HG03439 (cell line): ENCODE measurements at regions not wholly inside any gene's neighbourhood (a gene's known extent, or its start where the extent isn't known, plus 50 kb on each side); places are given as distances from the start of the nearest gene placed in this dataset.
"Not testable (repeated sequence)": the region's sequence is repeated elsewhere in the genome, so short reads cannot be mapped to it uniquely, and the experiment has no call there.

Experiments
- ATAC-seq: cut with Tn5 transposase; IDR thresholded peaks from one replicate; pipeline ENCODE4 v1.9.1; 2021; ENCODE audit warnings: mild to moderate bottlenecking, moderate library complexity; ENCODE audit not compliant: unreplicated experiment

DNA sequence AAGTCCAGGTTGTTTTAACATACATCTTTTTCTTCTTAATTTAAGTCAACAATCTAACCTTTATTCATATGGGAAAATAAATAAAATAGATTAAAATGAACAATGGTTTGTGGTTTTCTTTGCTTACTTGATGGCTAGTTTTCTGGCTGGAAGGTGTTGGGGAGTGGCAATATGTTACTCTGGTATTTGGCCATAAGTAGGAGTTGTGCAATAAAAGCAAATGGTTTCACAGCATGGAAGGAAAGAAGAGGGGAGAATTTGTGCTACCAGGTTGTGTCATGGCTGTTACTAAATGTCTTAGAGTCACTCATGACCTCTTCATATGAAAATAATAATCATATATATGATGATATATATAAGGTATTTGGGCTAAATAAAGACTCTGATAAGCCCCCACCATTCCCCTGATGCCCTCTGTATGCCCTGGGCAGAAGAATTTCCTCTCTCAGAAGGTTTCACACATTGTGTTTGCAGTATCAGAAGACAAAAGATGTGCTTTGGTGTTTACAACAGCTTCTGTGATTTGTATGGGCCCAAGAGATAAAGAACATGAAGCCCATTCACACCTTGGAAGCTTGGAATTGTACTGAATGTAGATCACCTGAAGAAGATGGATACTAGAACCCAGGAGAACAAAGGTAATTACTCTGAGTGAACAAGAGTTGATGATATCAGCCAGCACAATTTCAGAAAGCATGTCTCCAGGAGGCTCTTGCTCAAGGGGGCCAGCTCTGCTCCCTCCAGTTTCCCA lies 160.9 kb downstream of the ALG10B start:
- ATAC-seq = no peak

DNA sequence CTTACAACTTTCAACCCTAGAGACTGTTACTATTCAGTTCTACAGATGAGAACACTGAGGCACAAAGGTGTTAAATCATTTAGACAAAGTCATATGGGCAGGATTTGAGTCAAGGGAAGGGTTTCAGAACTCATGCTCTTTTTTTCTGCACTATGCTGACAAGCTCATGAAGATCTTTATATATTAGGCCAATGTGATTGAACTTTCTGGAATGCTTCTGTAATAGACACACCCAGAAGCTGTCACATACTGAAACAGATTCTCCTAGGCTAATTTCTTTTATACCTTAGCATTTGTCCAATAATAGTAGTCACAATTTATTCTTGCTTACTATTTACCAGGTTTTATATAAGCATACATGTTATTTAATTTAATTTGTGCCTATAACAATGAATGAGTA lies 164.0 kb downstream of the ALG10B start:
- ATAC-seq = no peak

DNA sequence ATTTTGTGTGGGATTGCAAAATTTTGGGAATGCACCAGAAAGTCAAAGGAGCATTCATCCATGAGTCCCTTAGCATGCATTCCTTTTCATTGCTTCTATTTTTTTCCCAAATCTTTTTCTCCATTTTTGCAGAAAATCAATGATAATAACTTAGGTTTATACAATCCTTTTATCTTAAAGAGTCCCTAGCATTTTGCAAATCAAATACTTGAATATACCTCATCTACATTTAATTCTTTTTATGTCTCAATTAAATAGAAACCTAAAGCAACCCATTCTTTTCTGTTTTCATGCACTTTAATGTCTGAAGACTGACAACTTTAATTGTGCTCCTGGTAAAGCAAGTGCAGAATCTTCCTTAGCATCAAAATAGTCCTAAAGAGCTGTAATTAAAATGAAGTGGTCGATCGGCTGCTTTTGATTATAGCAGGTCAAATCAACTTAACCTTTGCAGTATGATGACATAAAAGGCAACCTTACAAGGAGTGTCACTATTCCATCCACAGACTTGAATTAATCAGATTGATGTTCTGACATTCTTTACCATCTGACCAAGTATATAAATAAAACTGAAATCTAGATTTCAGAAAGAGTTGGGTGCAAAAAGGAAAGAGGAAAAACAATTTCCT lies 168.4 kb downstream of the ALG10B start:
- no peak for ATAC-seq

DNA sequence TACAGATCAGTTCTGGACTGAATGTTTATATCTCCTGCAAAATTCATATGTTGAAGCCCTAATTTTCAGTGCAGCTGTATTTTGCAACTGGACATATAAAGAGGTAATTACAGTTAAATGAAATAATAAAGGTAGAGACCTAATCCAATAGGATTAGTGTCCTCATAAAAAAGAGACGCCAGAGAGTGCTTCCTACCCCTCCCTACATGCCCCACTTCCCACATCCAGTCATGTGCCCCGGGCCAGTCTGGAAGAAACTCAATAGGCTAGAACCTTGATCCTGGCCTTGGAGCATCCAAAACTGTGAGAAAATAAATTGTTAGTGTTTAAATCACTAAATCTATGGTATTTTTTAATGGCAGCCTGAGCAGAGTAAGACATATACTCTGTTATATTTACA lies 172.3 kb downstream of the ALG10B start:
- ATAC-seq = no peak

DNA sequence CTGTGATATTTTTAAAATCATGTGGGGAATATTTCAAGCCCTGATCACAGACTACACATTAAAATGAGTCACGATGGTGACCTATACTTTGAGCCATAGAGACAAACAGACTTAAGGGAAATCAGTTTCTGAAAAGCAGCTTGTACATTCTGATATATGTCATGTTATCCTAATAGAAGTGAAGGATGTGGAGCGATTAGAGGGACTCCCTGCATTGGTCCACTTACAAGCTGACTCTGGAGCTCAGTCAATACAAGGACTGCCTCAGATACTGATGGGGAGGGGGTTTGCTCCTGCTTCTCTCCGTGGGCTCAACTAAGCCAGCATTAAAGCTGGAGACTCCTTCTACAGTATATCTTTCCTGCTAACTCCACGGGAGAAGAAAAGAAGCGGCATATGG lies 173.5 kb downstream of the ALG10B start:
- ATAC-seq = no peak

DNA sequence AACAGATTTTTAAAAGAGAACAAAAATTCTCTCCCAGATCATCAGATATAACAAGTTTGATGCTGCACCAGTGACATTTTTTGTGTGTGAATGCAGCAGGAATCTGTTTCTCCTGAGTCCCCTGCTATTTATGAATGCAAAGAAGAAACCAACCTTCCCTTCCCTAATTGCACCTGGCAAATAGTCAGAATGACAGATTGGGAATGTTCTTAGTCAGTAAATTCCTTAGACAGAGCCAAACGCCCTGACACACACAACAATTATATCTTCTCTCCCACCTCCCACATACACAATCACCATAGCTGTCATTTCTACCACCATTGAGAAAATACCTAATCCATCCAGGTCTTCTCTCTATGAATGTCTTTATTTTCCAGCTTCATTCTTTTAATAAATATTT lies 174.4 kb downstream of the ALG10B start:
- no peak for ATAC-seq

DNA sequence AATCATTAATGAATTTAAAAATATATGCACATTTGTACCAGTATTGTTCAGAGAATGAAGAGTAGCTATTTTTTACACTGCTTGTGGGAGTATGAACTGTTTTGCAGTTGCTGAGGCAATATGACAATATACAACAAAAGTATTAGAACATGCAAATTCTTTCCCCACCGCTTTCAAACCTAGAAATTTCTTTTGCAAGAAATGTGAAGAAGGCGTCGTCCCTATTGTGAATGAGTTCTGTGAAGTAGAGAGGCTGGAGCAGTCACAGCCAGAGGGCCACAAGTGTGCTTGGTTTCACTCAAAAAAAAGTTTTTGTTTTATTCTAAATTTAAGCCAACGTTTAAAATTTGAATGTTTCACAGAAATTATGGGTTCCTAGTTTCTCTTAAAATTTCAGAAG lies 184.9 kb downstream of the ALG10B start:
- no peak for ATAC-seq

DNA sequence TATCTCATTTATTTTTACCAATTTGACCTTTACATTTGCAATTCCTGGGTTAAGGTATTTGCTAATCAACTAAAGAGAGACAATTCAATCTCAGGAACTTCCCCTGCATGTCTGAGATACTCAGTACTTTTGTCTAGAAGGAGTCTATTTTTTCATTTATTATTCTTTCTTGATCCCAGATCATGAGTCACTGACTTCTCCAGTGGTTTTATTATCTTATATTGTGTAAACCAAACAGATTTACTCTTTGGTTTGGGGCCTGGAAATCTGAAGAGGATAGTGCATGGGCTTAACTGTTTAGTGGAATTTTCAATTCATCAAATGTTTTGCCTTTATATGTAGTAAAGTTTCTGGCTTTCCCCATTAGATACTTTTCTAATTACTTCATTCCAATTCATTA lies 185.4 kb downstream of the ALG10B start:
- no peak for ATAC-seq

DNA sequence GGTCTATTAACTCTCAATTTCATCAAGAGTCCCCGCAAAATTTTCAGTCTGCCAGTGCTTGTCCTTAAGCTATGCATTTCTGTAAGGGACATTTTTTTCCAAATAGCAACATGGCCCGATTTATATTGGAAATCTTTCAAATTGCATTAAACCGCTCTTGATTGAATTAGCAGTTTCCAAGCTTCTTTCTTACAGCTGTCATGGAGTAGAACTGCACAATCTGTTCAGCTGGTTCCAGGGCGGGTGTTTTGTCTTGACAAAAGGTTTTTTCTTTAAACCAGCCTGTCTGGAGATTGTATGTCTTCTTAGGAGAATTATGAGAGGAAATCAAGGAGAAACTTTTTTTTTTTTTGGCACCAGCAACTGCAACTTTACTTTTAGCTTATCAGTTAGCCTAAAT lies 185.8 kb downstream of the ALG10B start:
- ATAC-seq = no peak

DNA sequence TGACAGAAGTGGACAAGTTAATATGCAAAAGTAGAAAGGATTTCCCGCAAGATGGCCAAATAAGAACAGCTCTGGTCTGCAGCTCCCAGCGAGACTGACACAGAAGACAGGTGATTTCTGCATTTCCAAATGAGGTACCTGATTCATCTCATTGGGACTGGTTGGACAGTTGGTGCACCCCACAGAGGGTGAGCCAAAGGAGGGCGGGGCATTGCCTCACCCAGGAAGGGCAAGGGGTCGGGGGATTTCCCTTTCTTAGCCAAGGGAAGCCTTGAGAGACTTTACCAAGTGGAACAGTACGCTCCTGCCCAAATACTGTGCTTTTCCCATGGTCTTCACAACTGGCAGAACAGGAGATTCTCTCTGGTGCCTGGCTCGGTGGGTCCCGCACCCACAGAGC lies 191.3 kb downstream of the ALG10B start:
- no peak for ATAC-seq

DNA sequence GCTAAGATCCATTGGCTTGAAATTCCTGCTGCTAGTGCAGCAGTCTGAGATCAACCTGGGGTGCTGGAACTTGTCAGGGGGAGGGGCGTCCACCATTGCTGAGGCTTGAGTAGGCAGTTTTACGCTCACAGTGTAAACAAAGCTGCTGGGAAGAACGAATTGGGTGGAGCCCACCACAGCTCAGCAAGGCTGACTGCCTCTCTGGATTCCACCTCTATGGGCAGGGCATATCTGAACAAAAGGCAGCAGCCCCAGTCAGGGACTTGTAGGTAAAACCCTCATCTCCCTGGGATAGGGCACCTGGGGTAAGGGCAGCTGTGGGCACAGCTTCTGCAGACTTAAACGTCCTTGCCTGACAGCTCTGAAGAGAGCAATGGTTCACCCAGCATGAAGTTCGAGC lies 191.7 kb downstream of the ALG10B start:
- ATAC-seq = no peak

DNA sequence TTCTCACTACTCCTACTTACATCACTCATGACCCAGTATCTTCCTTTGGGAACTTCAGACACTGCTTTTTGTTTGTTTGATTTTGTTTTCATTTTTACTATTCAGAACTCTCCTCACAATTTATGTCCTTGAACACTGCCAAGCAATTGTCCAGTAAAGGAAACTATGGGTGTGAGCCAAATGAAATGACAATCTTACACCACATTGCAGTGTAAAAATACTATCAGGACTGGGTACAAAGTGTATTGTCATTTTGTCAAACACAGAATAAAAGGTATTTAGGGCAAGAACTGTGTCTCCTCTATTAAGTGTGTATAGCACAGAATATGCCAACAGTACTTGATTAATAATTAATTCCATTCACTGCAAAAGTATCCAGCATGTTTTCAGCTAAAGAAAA lies 199.3 kb downstream of the ALG10B start:
- ATAC-seq = no peak

DNA sequence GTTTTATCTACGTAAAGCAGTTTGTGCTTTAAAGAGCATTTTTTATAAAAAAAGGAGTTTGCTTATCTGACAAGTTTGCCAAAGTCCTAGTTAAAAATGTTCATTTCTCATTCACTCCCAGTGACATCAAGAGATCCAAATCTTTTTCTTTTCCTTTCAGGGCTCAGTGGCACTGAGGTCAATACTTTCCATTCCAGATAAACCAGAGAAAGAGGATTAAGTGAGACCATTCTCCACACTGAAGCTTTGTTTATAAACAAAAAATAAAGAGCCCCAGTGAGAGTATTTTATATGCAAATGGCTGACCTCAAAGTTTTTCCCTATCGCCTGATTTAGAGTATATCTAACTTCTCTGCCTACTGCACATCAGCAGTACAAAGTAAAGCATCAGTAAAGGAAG lies 199.8 kb downstream of the ALG10B start:
- no peak for ATAC-seq

DNA sequence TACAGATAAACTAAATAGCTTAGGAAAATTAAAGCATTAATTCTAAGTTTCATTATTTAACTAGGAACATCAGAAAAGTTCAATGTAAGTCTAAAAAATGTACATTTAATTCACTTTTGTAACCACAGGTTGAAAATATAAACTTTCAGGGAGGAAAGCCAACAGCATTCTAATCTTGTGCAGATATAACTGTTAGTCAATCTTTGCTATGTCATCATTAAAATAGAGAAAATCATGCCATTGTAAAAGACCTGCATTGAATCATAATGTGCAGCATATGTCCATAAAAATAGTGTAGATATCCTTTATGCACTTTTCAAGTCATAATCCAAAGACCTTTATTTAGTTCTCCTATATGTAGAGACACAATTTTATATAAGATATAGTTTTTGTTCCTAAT lies 207.3 kb downstream of the ALG10B start:
- ATAC-seq = no peak

DNA sequence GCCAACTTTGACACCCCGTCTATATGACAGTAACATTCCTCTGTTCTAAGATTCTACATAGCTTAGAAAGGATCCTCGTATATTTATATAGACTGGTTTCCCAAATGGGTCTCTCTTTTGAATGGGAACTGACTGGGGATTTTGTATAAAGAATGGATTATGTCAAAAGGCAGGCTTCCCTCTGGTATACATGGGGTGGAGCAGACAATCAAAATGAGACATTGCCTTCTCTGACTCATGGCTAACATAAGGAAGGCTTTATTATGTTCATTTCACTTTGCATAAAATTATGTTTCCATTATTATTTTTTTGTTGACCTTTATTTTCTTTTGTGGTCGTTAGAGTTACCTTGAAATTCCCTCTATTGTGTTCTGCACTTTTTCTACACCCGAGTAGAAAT lies 211.1 kb downstream of the ALG10B start:
- no peak for ATAC-seq

DNA sequence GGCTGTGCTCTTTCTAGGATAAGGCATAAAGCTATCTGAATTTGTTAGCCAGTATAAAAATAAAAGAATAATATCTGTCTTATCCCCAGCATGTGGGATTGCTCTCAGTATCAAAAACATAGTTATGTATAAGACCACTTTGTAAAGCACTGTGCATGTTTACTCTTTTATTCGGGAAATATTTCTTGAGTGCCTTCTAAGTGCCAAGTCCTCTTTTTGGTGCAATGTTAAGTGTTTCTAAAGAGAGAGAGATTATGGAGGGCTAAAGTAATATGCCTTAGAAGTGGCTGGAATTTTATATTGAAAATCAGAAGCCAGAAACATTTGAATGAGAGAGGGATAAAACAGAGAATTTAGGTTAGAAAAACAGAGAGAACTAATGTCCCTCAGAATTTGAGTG lies 212.0 kb downstream of the ALG10B start:
- ATAC-seq = no peak

DNA sequence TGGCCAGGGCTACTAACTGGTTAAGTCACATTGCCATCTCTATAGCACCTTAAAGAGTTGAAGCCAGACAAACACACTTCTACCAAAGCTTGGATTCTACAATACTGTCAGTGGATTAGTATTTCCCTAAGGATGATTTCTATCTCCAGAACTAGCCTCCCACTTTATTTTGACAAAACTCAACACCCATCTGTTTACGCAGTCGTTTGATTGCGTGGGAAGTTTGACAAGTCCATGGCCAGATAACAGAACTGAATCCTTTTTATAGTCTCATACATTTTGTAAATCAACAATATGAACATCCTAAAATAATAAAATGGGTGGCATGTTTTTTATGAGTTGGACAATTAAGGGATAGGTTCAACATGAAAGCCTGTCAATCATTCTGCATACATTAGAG lies 212.7 kb downstream of the ALG10B start:
- ATAC-seq = not testable (repeated sequence)

DNA sequence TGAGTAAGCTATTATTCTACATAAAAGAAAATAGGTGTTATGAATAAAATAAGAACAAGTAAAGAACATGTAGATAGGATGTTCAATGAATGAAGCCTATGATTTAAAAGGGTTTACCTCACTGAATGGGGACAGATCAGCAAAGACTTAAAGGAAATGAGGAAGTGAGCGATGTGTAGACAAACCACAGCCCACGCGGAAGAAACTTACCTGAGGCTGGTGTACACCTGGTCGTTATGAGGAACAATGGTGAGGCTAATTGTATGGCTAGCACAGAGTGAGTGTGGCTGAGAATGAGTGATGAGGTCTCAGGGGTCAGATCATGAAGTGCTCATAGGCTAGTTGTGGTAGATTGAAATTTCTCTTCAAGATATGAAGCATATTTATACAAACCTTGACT lies 221.7 kb downstream of the ALG10B start:
- ATAC-seq = no peak

DNA sequence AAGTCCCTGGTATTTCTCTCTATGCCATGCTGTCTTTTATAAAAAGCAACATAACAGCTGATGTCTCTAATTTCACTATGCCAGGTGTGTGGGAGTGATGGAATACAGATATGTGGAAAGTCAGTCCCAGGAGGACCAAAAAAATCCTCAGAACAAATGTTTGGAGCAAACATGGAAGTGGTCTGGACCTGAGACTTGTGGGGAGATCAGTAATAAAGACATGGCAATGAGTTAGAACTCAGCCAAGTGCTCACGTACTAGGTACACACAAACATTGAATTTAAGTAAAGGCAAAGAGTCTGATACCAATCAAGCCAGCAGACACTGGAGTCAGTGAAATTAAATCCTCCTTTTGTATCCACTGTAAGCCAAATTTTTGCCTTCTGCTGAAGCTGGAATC lies 223.6 kb downstream of the ALG10B start:
- ATAC-seq = no peak

DNA sequence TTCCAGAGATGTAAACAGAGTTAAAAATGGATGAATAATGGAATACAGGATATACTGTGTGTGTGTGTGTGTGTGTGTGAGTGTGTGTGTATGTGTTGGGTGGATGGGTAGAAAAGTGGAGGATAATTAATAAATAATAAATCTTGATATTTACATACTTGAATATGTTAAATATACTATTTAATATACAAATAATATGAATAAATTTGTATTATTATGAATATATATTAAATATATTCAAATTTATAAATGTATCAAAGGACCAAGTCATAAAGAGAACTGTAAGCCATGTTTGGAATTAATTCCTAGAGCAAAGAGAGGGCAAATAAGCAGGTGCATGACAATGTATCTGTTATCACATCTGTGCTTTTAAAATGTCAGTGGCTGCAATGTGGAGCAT lies 225.3 kb downstream of the ALG10B start:
- no peak for ATAC-seq

DNA sequence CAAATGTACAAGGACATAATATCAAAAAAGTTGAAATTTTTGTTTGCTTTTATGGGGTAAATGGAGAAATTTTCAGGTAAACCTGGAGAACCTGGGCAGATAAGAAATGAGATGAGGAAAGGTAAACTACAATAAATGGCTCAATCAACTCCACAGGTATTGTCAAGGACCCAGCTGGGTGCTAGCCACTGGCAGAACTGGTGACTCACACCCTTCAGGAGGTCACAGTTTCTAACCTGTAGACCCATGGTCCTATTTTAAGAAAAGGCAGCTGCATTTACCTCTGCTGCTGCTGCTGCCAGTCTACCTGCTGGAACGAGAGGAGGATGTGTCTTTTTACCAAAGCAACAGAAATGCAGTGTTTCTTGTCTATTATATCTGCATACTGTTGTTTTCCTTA lies 226.6 kb downstream of the ALG10B start:
- no peak for ATAC-seq

DNA sequence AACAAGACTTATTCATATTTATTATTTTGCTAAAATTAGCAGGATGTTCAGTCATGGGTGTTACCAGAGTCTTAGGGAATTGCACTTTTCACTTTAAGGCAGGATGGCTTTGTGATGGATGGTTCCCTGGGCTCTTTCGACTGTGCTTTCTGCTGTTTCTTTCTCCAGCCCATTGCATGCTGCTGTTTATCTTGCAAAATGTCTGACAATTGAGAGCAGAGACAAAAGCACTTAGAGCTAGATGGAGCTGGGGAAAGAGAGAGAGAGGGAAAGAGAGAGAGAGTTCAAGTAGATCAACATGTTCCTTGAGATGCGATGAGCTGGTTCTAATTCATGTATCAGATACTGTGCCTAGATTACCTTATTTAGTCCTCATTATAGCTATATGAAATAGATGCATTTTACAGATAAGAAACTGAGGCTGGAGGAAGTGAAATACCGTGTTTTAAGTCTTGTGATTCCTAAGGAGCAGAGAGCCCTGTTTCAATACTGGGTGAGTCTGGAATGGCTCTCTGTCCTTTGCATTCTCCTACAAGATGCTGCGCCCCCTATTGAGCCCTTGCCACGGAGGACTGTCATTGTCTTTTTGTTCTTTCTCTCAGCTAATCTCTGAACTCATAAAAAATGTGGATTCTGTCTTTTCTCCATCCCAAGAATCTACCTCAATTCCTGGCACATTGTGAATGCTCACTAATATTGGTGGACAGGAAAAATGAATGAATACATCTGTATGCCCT lies 227.9 kb downstream of the ALG10B start:
- no peak for ATAC-seq
